Kidney (tissue), 13 donors: ENCODE measurements at regions not wholly inside any gene's neighbourhood (a gene's known extent, or its start where the extent isn't known, plus 50 kb on each side); places are given as distances from the start of the nearest gene placed in this dataset.

ENCODE experiments used
- DNase-seq, 5 donors: peaks; one replicate each; pipeline ENCODE4 v3.0.0-alpha.2; 2013 to 2020
- FAIRE-seq: peaks from 2 replicates; lab custom pipeline; 2012; peaks lifted over from hg19 to GRCh38; lab: Jason Lieb, UNC
- H3K27ac ChIP-seq, 2 donors: one replicate each; pipeline ENCODE4 v1.7.0; 2013; ENCODE audit warnings: low read depth in 2 of 2, low read length in 2 of 2, inconsistent platforms in 1 of 2
- H3K27me3 ChIP-seq: one replicate; pipeline ENCODE4 v1.7.1; 2013; ENCODE audit warnings: low read length, inconsistent platforms; ENCODE audit not compliant: control insufficient read depth, insufficient read depth
- H3K36me3 ChIP-seq, 3 donors: one replicate each; pipeline versions ENCODE4 v1.7.0 to v1.7.1; 2013; ENCODE audit warnings: low read length in 3 of 3, control low read depth in 1 of 3, inconsistent platforms in 1 of 3; ENCODE audit not compliant: insufficient read depth in 3 of 3, control insufficient read depth in 2 of 3
- H3K4me1 ChIP-seq, 3 donors: one replicate each; pipeline versions ENCODE4 v1.7.0 to v1.7.1; 2013; ENCODE audit warnings: low read length in 3 of 3, inconsistent platforms in 1 of 3, low read depth in 1 of 3; ENCODE audit not compliant: control insufficient read depth in 2 of 3, insufficient read depth in 2 of 3
- H3K4me3 ChIP-seq, 3 donors: one replicate each; pipeline versions ENCODE4 v1.7.0 to v1.8.1; 2013; ENCODE audit warnings: low read length in 3 of 3, control low read depth in 1 of 3, inconsistent platforms in 1 of 3
- H3K9ac ChIP-seq, 3 donors: one replicate each; pipeline versions ENCODE4 v1.7.0 to v1.7.1; 2013; ENCODE audit warnings: low read length in 3 of 3, control low read depth in 1 of 3, inconsistent platforms in 1 of 3
- H3K9me3 ChIP-seq, 3 donors: one replicate each; pipeline versions ENCODE4 v1.7.0 to v1.7.1; 2013; ENCODE audit warnings: low read length in 3 of 3, control low read depth in 1 of 3, inconsistent platforms in 1 of 3; ENCODE audit not compliant: control insufficient read depth in 2 of 3, insufficient read depth in 1 of 3
- CTCF ChIP-seq: IDR thresholded peaks from 3 replicates; pipeline ENCODE4 v1.5.1; 2012; ENCODE audit warnings: mild to moderate bottlenecking, moderate library complexity, borderline replicate concordance; ENCODE audit not compliant: insufficient read depth; ENCODE audit errors: extremely low read depth
- intact Hi-C: fragments of 100-400 bp; cut with DNase I; formaldehyde crosslinking; loops from one replicate; pipeline ENCODE4 v1.11.1; 2022
- donor health status: control.
- donor health status: control.
- donor health status: control.
- donor health status: control.
- donor health status: control.
- donor health status: DM: yes; HTN: yes; CAD: no.
- donor health status: Normal renal cell carcinoma (clear cell type).

GRCh38 chr15:97806766-97807165 lies 153.7 kb upstream of the ARRDC4 start:
- Histone ChIP-seq H3K27me3 (no peaks in the 10 kb centered on the region), H3K4me1 (no peaks in the 10 kb centered on the region), H3K4me3 (no peak overlapping the region), H3K9me3 (peaks cover 0 to 5% (median 0%) of the 10 kb centered on the region in 3 donors), H3K36me3 (no peaks in the 10 kb centered on the region), H3K27ac (no peak overlapping the region), H3K9ac (no peak overlapping the region)
- DNase-seq, result peak in 4 of 5 donors; percentile 51 to 65 (median 58)
- FAIRE-seq, result no peak
- TF ChIP-seq CTCF, result no peak
- intact Hi-C loops, result no loop called here

GRCh38 chr15:97815835-97816234 lies 144.7 kb upstream of the ARRDC4 start:
- no peaks in the 10 kb centered on the region for H3K4me1 ChIP-seq
- intact Hi-C loops, result no loop called here
- no peaks in the 10 kb centered on the region for H3K36me3 ChIP-seq
- peak in 4 of 5 donors; percentile 75 to 91 (median 85) for DNase-seq
- no peak overlapping the region for H3K4me3 ChIP-seq
- no peak overlapping the region for H3K9ac ChIP-seq
- peaks cover 0 to 2% (median 2%) of the 10 kb centered on the region in 3 donors for H3K9me3 ChIP-seq
- no peaks in the 10 kb centered on the region for H3K27me3 ChIP-seq
- no peak for FAIRE-seq
- H3K27ac ChIP-seq, result no peak overlapping the region
- TF ChIP-seq CTCF, result no peak

- intact Hi-C loops, result no loop called here
- no peaks in the 10 kb centered on the region for H3K36me3 ChIP-seq
- no peaks in the 10 kb centered on the region for H3K4me1 ChIP-seq
- no peaks in the 10 kb centered on the region for H3K27me3 ChIP-seq
- peaks cover 0 to 2% (median 0%) of the 10 kb centered on the region in 3 donors for H3K9me3 ChIP-seq
- no peak for TF ChIP-seq CTCF
- DNase-seq (peak in 3 of 5 donors; percentile 40 to 70 (median 56)), FAIRE-seq (no peak)
- H3K27ac ChIP-seq, result no peak overlapping the region
- no peak overlapping the region for H3K4me3 ChIP-seq
- H3K9ac ChIP-seq, result no peak overlapping the region
Measured at GRCh38 chr15:97817276-97817890, 143.1 kb upstream of the ARRDC4 start.
